GM12875 (cell line): ENCODE measurements at regions not wholly inside any gene's neighbourhood (a gene's known extent, or its start where the extent isn't known, plus 50 kb on each side); places are given as distances from the start of the nearest gene placed in this dataset.
A peak's percentile ranks its signal among the peaks of the same experiment; 100 is the strongest.
"Not testable (repeated sequence)": the region's sequence is repeated elsewhere in the genome, so short reads cannot be mapped to it uniquely, and the experiment has no call there.

Experiments
- H3K4me3 ChIP-seq: one replicate; pipeline ENCODE4 v1.5.1; 2011; ENCODE audit warnings: low read depth, low read length, control low read depth
- TF ChIP-seq, protein P1 (sequence below): IDR thresholded peaks from 2 replicates; pipeline ENCODE4 v1.5.1; 2011; ENCODE audit warnings: low read depth, mild to moderate bottlenecking, control low read depth, inconsistent platforms, low read length, moderate library complexity, borderline replicate concordance; ENCODE audit not compliant: insufficient read depth

GRCh38 chr14:106334428-106335109, 808.2 kb downstream of the TMEM121 start:
- TF ChIP-seq, protein P1, sequence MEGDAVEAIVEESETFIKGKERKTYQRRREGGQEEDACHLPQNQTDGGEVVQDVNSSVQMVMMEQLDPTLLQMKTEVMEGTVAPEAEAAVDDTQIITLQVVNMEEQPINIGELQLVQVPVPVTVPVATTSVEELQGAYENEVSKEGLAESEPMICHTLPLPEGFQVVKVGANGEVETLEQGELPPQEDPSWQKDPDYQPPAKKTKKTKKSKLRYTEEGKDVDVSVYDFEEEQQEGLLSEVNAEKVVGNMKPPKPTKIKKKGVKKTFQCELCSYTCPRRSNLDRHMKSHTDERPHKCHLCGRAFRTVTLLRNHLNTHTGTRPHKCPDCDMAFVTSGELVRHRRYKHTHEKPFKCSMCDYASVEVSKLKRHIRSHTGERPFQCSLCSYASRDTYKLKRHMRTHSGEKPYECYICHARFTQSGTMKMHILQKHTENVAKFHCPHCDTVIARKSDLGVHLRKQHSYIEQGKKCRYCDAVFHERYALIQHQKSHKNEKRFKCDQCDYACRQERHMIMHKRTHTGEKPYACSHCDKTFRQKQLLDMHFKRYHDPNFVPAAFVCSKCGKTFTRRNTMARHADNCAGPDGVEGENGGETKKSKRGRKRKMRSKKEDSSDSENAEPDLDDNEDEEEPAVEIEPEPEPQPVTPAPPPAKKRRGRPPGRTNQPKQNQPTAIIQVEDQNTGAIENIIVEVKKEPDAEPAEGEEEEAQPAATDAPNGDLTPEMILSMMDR = peak; percentile 35; the same call in 1 of the 2 replicates
- H3K4me3 ChIP-seq = not testable (repeated sequence)

DNA sequence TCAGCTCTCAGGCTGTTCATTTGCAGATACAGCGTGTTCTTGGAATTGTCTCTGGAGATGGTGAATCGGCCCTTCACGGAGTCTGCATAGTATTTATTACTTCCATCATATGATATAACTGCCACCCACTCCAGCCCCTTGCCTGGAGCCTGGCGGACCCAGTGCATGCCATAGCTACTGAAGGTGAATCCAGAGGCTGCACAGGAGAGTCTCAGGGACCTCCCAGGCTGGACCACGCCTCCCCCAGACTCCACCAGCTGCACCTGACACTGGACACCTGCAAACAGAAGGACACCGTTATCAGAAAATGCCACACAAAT, 808.7 kb downstream of the TMEM121 start:
- not testable (repeated sequence) for H3K4me3 ChIP-seq

DNA sequence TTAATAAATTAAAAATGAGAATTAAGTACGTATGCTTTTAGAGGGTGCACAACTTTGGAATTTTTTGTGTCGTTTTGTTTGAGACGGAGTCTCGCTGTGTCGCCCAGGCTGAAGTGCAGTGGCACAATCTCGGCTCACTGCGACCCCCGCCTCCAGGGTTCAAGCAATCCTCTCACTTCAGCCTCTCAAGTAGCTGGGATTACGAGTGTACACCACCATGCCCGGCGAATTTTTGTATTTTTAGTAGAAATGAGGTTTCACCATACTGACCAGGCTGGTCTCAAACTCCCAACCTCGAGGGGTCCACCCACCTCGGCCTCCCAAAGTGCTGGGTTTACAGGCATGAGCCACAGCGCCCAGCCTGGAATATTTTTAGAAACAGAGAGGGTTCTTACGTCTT, 812.4 kb downstream of the TMEM121 start:
- not testable (repeated sequence) for H3K4me3 ChIP-seq

GRCh38 chr14:106340658-106341057, 814.3 kb downstream of the TMEM121 start:
- H3K4me3 ChIP-seq = not testable (repeated sequence)

GRCh38 chr14:106341161-106341560, 814.8 kb downstream of the TMEM121 start:
- H3K4me3 ChIP-seq = not testable (repeated sequence)

GRCh38 chr14:106343626-106344025, 817.2 kb downstream of the TMEM121 start:
- no peak overlapping the region for H3K4me3 ChIP-seq
- TF ChIP-seq, protein P1 = no peak

- H3K4me3 ChIP-seq = not testable (repeated sequence)
Observed at GRCh38 chr14:106344065-106344614, 817.8 kb downstream of the TMEM121 start.

DNA sequence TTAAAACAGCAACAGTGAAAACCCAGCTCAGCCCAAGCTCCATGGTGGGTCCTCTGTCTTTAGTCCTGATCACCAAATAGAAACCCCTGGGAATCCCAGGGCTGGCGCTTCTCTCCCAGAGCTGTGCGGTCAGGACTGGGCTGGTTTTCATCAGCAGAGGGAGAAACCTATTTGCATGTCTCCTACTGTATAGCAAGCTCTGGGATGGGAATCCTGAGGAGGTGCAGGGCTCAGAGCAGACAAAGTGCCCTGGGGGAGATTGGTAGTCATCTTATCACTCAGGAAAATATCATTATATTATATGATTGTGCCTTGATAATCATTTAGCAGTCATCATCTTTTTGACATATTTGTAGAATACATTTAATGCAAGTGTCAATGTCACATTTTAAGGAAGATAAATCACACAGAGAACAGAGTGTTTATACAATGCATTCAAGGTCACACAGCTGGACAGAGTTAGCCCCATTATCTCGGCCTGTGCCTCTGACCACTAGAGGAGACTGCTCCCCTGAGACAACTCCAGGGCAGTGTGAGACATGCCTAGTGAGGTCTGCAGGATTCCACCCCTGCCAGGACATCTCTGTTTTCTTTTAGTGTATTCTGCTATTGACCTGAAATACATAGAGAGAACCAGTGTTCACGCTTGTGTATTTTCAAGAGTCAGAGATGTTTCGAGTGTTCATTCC, 818.6 kb downstream of the TMEM121 start:
- H3K4me3 ChIP-seq = not testable (repeated sequence)

- H3K4me3 ChIP-seq = no peak overlapping the region
- TF ChIP-seq, protein P1 = no peak
Observed at GRCh38 chr14:106346084-106346483, 819.7 kb downstream of the TMEM121 start.

DNA sequence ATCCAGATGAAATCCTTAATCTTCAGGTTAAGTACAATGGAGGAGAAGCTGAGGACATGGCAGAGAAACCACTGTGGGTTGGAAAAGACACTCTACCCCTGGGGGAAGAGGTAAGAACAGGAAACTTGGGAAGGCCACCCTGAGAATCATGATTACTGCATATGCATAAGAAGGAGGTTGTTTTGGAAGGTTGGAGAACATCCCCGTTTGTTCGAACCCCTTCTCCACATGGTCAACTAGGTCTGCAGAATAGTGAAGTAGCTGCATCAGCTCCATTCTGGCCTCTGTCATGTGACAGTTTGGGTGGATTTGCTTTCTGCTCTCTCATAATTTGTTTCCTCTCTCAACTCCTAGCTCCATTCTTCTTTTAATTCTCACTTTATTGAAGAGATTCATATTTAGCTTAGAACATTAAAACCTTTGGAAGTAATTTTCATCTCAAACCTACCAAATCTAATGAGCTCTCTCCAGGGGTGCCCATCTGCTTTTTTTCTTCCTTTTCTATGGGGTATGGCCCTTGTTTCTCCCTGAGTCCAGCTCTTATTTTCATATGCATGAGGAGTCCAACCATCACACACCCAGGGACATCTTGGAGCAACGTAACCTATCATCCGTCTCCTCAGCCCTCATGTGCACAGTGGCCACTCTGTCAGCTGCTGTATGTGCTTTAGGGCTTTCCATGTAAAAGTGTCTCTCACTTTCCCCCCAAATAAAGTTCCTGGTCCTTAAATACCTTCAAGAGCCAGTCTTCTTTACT, 820.3 kb downstream of the TMEM121 start:
- TF ChIP-seq, protein P1 = no peak
- no peak overlapping the region for H3K4me3 ChIP-seq
